GM12873 (cell line): ENCODE measurements at regions not wholly inside any gene's neighbourhood (a gene's known extent, or its start where the extent isn't known, plus 50 kb on each side); places are given as distances from the start of the nearest gene placed in this dataset.

Experiments
- CTCF ChIP-seq: IDR thresholded peaks from 2 replicates; pipeline ENCODE4 v1.5.1; 2012; ENCODE audit warnings: low read depth, mild to moderate bottlenecking, moderate library complexity, low read length, control low read depth; ENCODE audit not compliant: insufficient read depth; ENCODE audit errors: missing control alignments

DNA sequence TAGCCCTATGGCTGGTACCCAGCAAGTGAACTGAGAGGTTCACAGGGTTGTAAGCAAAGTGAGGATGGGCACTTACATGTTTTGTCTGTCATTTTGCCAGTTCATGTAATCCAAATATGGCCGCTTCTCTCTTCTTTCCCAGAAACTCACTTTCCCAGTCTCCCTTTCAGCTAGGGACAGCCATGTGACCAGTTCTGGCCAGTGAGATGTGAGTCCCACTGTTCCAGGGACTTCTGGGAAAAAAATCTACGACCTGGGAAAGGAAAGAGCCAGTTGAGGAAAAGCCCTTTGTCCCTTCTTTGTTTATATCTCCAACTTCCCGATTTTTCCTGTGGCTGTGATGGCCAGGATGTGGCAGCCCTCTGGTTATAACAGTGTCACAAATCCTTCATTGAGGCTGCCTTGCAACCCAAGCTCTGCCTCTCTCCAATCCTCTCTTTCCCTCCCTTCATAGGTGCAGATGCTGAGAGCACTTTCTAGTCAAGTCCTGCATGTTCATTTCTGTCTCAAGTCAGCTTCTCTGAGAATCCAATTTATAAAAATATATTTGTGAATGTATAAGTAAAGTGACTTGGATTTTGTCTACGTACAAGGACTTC is 148.6 kb upstream of the ZFP64 start:
- TF ChIP-seq CTCF, result no peak

DNA sequence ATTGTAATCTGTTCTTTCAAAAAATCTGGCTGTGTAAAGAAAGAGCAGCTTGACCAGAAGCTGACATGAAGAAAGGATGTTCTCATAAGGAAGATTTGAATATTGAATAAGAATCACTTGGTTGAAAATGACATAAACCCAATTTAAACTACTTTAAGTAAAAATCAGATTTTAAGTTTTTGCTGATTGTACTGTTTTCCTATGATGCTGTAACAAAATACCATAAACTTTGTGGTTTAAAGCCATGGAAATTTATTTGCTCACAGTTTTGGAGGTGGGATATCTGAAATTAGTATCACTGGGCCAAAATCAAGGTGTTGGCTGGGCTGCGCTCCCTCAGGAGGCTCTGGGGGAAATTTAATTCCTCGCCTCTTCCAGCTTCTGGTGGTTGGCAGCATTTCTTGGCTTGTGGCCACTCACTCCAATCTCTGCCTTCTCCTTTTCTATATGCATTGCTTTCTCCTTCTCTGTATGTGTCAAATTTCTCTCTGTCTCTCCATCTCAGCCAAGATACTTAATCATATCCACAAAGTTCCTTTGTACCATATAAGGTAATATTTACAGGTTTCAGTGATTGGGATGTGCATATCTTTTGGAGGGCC is 141.2 kb upstream of the ZFP64 start:
- no peak for TF ChIP-seq CTCF

DNA sequence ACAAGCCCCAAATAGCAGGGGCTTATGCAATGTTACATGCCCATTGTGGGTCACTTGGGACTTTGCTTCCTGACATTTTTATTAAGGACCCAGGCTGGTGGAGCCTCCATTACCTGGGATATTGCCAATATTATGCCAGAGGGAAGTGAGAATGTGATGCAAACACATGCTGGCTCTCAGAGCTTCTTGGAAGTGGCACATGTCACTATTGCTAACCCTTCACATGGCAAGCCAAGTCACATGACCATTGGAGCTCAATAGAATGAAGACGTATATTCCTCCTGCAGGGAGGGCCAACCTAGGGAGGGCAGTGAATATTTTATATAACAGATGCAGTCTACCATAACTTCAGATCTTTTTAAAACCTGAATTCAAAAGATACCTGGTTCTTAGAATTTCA is 140.7 kb upstream of the ZFP64 start:
- no peak for TF ChIP-seq CTCF

- TF ChIP-seq CTCF, result no peak
These were observed 140.1 kb upstream of the ZFP64 start for GRCh38 chr20:52331655-52332054.

- TF ChIP-seq CTCF, result no peak
These were observed 129.8 kb upstream of the ZFP64 start for GRCh38 chr20:52321396-52321795.

DNA sequence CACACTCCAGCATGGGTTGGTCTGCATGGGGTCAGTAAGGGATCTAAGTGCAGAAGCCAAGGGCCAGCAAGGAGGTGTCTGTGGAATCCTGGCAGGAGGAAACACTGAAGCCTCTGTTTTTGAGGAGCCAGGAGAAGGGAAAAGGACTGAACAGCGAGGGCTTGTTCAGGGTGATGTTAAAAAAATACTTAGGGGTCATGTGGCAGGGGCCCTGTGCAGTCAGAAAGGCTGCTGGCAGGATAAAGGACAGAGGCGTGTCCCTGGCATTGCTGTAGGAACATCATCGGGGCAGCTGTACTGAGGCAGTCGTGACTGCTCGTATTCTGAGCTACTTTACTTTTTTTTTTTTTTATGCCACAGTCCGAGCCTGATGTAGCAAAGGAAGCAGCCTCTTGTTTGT is 127.1 kb upstream of the ZFP64 start:
- TF ChIP-seq CTCF, result no peak

- TF ChIP-seq CTCF, result no peak
These were observed 121.9 kb upstream of the ZFP64 start for GRCh38 chr20:52313341-52313963.
